GM19438 (cell line): ENCODE measurements at regions not wholly inside any gene's neighbourhood (a gene's known extent, or its start where the extent isn't known, plus 50 kb on each side); places are given as distances from the start of the nearest gene placed in this dataset.

Experiments used
- ATAC-seq: cut with Tn5 transposase; IDR thresholded peaks from one replicate; pipeline ENCODE4 v1.9.1; 2021; ENCODE audit warnings: low read depth; ENCODE audit not compliant: unreplicated experiment

- no peak for ATAC-seq
Observed at GRCh38 chr1:115577513-115577912, 64.3 kb upstream of the VANGL1 start.

- ATAC-seq = no peak
Observed at GRCh38 chr1:115575661-115576060, 66.1 kb upstream of the VANGL1 start.

GRCh38 chr1:115572710-115573109, 69.1 kb upstream of the VANGL1 start:
- no peak for ATAC-seq

DNA sequence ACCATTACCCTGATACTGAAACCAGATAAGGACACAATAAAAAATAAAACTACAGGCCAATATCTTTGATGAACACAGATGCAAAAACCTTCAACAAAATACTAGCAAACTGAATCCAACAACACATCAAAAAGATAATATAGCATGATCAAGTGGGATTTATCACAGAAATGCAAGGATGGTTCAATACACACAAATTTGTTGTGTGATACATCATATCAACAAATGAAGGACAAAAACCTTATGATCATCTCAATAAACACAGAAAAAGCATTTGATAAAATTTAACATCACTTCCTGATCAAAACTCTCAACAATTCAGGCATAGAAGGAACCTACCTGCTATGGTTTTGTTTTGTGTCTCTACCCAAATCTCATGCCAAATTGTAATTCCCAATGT, 74.3 kb upstream of the VANGL1 start:
- ATAC-seq = no peak

- no peak for ATAC-seq
Observed at GRCh38 chr1:115565791-115566190, 76.0 kb upstream of the VANGL1 start.

- ATAC-seq = no peak
Observed at GRCh38 chr1:115565353-115565752, 76.4 kb upstream of the VANGL1 start.

GRCh38 chr1:115564201-115564600, 77.6 kb upstream of the VANGL1 start:
- no peak for ATAC-seq

DNA sequence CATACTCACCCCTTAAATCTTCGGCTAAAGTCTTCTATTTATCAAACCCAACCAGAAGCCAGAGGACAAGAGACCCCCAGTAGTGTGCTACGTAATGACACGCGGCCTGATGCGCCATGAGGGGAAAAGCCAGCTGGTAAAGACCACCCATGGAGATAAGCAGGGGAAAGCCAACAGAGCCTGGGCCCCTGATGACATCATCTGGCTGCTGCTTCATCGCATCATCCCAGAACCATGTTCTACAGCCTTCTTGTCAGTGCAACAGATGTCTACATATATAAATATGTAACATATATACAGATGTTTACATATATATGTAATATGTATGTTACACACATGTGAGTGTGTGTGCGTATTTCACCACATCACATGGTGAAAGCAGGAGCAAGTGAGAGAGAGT, 81.7 kb upstream of the VANGL1 start:
- no peak for ATAC-seq

DNA sequence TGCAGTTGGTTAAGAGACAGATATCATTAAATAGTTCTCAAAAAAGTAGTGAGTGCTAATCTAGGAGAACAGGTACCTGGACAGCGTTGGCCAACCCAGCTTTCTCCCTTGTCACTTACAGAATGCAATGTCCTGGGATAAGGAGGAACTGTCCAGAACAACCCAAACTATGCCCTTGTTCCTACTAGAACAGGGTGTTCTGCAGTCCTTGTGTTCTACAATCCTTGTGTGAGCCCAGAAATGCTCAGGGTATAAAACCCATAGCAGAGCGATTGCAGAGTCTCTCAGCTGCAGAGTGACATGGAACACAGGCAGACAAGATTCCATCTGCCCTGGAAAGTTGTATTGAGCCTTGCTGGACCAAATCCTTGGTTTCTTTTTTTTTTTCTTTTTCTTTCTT, 83.5 kb upstream of the VANGL1 start:
- ATAC-seq = no peak

- no peak for ATAC-seq
Observed at GRCh38 chr1:115557715-115558114, 84.1 kb upstream of the VANGL1 start.

- no peak for ATAC-seq
Observed at GRCh38 chr1:115556236-115556635, 85.5 kb upstream of the VANGL1 start.

DNA sequence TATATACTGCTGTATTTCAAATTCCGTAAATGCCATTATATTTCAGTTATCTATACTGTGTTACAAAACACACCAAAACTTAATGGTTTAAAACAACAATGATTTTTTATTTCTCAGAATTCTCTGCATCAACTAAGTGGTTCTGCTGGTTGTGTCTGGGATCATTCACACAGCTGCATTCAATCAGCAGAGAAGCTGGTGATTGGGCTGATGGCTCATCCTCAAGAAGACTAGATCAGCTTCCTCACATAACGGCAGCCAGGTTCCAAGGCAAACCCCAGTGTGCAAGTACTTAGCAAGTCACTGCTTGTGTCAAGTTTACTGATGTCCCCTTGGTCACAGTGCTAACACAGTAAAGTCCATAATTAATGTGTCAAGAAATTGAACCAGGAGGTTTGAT, 86.3 kb upstream of the VANGL1 start:
- no peak for ATAC-seq

GRCh38 chr1:115547696-115548095, 94.1 kb upstream of the VANGL1 start:
- ATAC-seq = no peak

DNA sequence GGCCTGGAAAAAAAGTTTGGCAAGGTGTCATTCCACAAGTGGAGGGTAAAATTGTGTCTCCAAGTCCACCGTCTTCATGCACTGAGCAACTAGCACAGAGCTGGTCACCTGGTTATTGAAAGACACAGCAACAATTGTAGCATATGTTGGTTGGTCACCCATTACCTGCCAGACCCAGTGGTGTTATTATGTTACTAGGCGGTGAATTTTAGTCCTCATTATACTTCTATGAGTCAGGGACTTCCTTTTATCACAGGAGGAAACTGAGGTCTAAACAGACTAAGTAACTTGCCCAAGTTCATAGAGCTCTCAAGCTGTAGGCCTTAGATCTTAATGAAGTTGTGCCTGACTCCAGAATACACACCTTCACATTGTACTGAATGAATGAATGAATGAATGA, 94.9 kb upstream of the VANGL1 start:
- no peak for ATAC-seq

- no peak for ATAC-seq
Observed at GRCh38 chr1:115545791-115546733, 95.7 kb upstream of the VANGL1 start.

DNA sequence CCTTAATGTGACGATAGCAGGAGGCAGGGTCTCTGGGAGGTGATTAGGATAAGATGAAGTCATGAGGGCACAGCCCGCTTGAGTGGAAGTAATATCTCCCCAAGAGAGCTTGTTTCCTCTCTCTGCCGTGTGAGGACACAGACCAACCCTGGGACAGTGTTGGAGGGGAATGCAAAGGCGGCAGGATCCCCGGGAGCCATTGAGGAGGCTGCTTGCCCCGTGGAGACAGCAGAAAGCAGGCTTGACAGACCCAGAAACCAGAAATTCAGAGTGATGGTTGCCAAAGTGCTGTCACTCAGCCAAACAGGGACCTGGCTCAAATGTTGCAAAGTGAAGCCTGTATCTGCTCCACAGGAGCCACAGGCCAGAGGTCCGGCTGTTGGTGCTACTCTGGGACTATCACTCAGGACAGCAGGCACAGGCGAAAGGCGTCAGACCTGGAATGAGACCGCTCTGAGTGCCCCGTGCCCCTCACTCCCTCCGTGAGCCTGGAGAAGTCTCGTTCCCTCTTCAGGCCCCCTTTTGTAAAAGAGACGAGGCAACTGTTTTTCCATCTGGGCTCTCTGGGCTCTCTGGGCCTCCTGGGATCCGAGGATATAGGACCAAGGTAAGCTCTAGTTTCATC, 96.6 kb upstream of the VANGL1 start:
- ATAC-seq = no peak

DNA sequence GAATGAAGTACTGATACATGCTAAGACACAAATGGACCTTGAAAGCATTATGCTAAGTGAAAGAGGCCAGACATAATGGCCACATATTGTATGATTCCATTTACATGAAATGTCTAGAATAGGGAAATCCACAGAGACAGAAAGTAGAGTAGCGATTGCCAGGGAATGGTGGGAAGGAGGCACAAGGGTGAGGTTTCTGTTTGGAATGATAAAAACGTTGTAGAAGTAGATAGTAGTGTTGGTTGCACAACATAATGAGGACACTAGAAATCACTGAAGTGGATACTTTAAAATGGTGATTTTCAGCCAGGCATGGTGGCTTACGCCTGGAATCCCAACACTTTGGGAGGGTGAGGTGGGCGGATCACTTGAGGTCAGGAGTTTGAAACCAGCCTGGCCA, 97.6 kb upstream of the VANGL1 start:
- ATAC-seq = no peak

- no peak for ATAC-seq
Observed at GRCh38 chr1:115543247-115543646, 98.5 kb upstream of the VANGL1 start.

GRCh38 chr1:115539736-115540135, 102.0 kb upstream of the VANGL1 start:
- no peak for ATAC-seq

DNA sequence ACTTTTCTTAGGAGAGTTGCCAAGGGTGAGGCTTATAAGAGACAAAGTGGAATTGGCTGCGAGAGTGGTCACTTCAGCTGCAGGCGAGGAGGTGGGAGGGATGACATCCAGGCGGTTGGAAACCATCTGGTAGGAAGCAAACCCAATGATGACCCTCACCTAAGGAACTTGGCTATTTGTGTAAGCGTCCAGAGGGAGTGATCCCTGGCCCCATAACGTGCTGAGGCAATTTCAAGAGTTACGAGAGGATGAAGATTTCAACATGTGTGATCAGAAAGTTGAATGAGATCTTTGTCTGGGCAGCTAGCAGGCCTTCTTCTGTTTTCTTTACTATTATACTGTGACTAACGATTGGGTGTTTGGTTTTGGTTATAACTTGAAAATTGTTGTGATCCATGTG, 102.7 kb upstream of the VANGL1 start:
- ATAC-seq = no peak

- no peak for ATAC-seq
Observed at GRCh38 chr1:115538579-115538978, 103.2 kb upstream of the VANGL1 start.

DNA sequence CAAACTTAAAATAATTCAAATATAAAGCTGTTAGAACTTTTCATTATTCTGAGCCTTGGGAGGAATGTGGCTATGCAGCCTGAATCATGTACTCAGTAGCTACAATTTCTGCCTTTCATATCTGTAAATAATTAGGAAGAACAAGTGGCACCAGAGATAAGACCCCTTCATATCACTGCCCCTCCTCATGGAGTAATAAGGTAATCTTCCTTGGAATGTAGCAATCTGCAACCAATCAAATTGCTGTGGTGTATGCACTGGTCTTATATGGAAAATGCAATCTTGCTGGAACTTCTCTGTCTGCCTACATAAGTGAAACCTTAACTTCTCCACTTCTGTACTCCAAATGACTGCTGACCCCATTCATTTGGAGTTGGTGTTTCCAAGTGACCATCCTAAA, 104.4 kb upstream of the VANGL1 start:
- no peak for ATAC-seq
